Lung (tissue), 11 donors: ENCODE measurements at regions not wholly inside any gene's neighbourhood (a gene's known extent, or its start where the extent isn't known, plus 50 kb on each side); places are given as distances from the start of the nearest gene placed in this dataset.

Experiments
- ATAC-seq: fragments of 200-7000 bp; cut with Tn5 transposase; one replicate; pipeline ENCODE4 v1.9.1; 2020; ENCODE audit warnings: moderate number of reproducible peaks; ENCODE audit not compliant: insufficient read depth, low FRiP score
- DNase-seq, 3 donors: peaks; one replicate each; pipeline ENCODE4 v3.0.0-alpha.2; 2013 to 2017
- H3K27ac ChIP-seq, 2 donors: one replicate each; pipeline ENCODE4 v1.5.1; 2013; ENCODE audit warnings: mild to moderate bottlenecking in 2 of 2, moderate library complexity in 2 of 2, control low read depth in 1 of 2, inconsistent platforms in 1 of 2, low read depth in 1 of 2, low read length in 1 of 2
- H3K27me3 ChIP-seq, 3 donors: one replicate each; pipeline ENCODE4 v1.5.1; 2013; ENCODE audit warnings: low read length in 2 of 3; ENCODE audit not compliant: control insufficient read depth in 3 of 3, insufficient read depth in 3 of 3
- H3K36me3 ChIP-seq, 4 donors: one replicate each; pipeline ENCODE4 v1.5.1; 2013; ENCODE audit warnings: low read length in 4 of 4, mild to moderate bottlenecking in 1 of 4, moderate library complexity in 1 of 4; ENCODE audit not compliant: control insufficient read depth in 4 of 4, insufficient read depth in 4 of 4
- H3K4me1 ChIP-seq, 5 donors: one replicate each; pipeline ENCODE4 v1.5.1; 2013; ENCODE audit warnings: low read length in 5 of 5, mild to moderate bottlenecking in 2 of 5, moderate library complexity in 1 of 5; ENCODE audit not compliant: control insufficient read depth in 5 of 5, insufficient read depth in 5 of 5
- H3K4me3 ChIP-seq: one replicate; pipeline ENCODE4 v1.5.1; 2013; ENCODE audit warnings: mild to moderate bottlenecking, control low read depth, moderate library complexity
- H3K9ac ChIP-seq, 2 donors: one replicate each; pipeline ENCODE4 v1.5.1; 2013; ENCODE audit warnings: low read length in 2 of 2, control low read depth in 1 of 2; ENCODE audit not compliant: insufficient read depth in 1 of 2
- H3K9me3 ChIP-seq, 4 donors: one replicate each; pipeline ENCODE4 v1.5.1; 2013; ENCODE audit warnings: low read length in 3 of 4, mild to moderate bottlenecking in 1 of 4, moderate library complexity in 1 of 4; ENCODE audit not compliant: control insufficient read depth in 4 of 4, insufficient read depth in 3 of 4
- CTCF ChIP-seq: IDR thresholded peaks from 2 replicates; pipeline ENCODE4 v1.5.1; 2012; ENCODE audit warnings: mild to moderate bottlenecking; ENCODE audit errors: control extremely low read depth, extremely low read depth
- WGBS, 2 donors: extraction: QIAGEN DNeasy Blood & Tissue Kit; methylation state at CpG; one replicate each; pipeline ENCODE4 v1.1.7; 2013; 5-methylcytosine and 5-hydroxymethylcytosine counted together
- donor health status: control.
- donor health status: control.
- donor health status: Bipolar disorder and iron deficiency.
- donor health status: healthy.
- donor health status: DM: yes; HTN: yes; CAD: no.

- no peak overlapping the region for H3K4me3 ChIP-seq
- H3K27ac ChIP-seq, result no peak overlapping the region
- H3K36me3 ChIP-seq, result no peaks in the 10 kb centered on the region
- ATAC-seq (no peak), DNase-seq (no peak)
- TF ChIP-seq CTCF, result no peak
- 83 to 89% methylated on average over 11 of the region's 11 CpGs for WGBS, 2 donors
- peaks cover 0 to 5% (median 0%) of the 10 kb centered on the region in 4 donors for H3K9me3 ChIP-seq
- no peaks in the 10 kb centered on the region for H3K4me1 ChIP-seq
- no peak overlapping the region for H3K9ac ChIP-seq
- H3K27me3 ChIP-seq, result no peaks in the 10 kb centered on the region
These were observed 351.0 kb upstream of the PCDH20 start for GRCh38 chr13:61766667-61767058.

GRCh38 chr13:61765940-61766666, 350.5 kb upstream of the PCDH20 start:
- Histone ChIP-seq H3K4me1 (no peaks in the 10 kb centered on the region), H3K27ac (no peak overlapping the region), H3K4me3 (no peak overlapping the region), H3K9ac (no peak overlapping the region), H3K27me3 (no peaks in the 10 kb centered on the region), H3K9me3 (peaks cover 0 to 5% (median 0%) of the 10 kb centered on the region in 4 donors), H3K36me3 (no peaks in the 10 kb centered on the region)
- ATAC-seq (no peak), DNase-seq (no peak)
- TF ChIP-seq CTCF, result no peak
- 85 to 87% methylated on average over 14 of the region's 14 CpGs for WGBS, 2 donors

DNA sequence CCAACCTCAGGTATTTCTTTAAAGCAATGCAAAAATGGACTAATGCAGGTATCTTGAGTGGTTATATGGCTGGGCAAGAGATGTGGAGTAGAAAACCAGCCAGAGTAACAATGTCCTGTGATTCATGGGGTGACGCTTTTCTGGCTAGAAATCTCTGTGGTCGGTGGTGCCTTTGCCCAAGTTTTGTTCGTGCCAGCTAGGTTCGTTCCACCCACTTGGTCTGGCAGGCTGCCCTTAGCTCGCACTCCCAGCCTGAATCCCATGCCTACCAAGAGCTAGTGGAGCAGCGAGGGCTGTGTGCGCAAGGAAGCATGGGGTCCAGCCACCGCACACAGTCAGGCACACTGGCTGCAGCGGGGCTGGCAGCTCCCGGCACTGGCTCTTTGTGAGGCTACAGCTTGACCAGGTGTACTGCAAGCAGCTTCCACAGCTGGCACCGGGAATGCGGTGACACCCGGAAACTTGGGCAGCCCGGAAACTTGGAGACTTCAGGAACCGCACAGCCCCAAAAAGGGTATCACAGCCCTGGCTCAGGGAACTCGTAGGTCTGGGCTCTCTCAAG, 349.6 kb upstream of the PCDH20 start:
- TF ChIP-seq CTCF, result no peak
- no peaks in the 10 kb centered on the region for H3K36me3 ChIP-seq
- peaks cover 0 to 5% (median 0%) of the 10 kb centered on the region in 4 donors for H3K9me3 ChIP-seq
- no peak overlapping the region for H3K9ac ChIP-seq
- H3K4me3 ChIP-seq, result no peak overlapping the region
- DNase-seq (no peak), ATAC-seq (no peak)
- no peaks in the 10 kb centered on the region for H3K27me3 ChIP-seq
- WGBS, 2 donors, result 90 to 93% methylated on average over 16 of the region's 16 CpGs
- H3K27ac ChIP-seq, result no peak overlapping the region
- H3K4me1 ChIP-seq, result no peaks in the 10 kb centered on the region

DNA sequence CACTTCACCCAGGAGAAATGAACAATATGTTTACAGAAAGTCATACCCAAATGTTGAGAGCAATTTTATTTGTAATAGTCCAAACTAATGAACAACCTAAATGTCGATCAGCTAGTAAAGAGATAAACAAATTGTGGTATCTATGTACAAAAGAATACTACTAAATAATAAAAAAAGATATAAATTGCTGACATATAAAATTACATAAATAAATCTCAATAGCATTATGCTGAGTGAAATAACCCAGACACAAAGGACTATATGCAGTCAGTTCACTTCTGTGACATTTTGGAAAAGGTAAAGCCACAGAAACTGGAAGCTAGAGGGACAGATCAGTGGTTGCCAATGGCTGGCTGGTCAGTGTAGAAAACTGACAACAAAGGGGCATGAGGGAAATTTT, 346.0 kb upstream of the PCDH20 start:
- peaks cover 0 to 4% (median 0%) of the 10 kb centered on the region in 4 donors for H3K9me3 ChIP-seq
- no peaks in the 10 kb centered on the region for H3K36me3 ChIP-seq
- H3K27me3 ChIP-seq, result no peaks in the 10 kb centered on the region
- DNase-seq, result no peak
- no peak overlapping the region for H3K27ac ChIP-seq
- no peak overlapping the region for H3K4me3 ChIP-seq
- no peak for TF ChIP-seq CTCF
- no peak for ATAC-seq
- WGBS, 2 donors, result 75 to 77% methylated on average over 1 of the region's 1 CpG
- H3K4me1 ChIP-seq, result no peaks in the 10 kb centered on the region
- H3K9ac ChIP-seq, result no peak overlapping the region
